ENCODE measurements at regions not wholly inside any gene's neighbourhood (a gene's known extent, or its start where the extent isn't known, plus 50 kb on each side); places are given as distances from the start of the nearest gene placed in this dataset.

GRCh38 chr13:38430796-38431195 lies 81.1 kb downstream of the UFM1 start:
- Histone ChIP-seq H3K79me2 (ENCODE audit: insufficient read depth, low read length) (no peaks in the 10 kb centered on the region), H3K27ac (ENCODE audit: low read length) (no peak overlapping the region), H3K36me3 (ENCODE audit: insufficient read depth, low read length) (no peaks in the 10 kb centered on the region), H3K4me3 (ENCODE audit: low read depth in 1 of 2, low read length in 2 of 2) (no peak overlapping the region), H3K9me3 (ENCODE audit: insufficient read depth, low read length, severe bottlenecking) (no peaks in the 10 kb centered on the region), H3K4me1 (ENCODE audit: insufficient read depth, low read length) (no peaks in the 10 kb centered on the region), H4K20me1 (ENCODE audit: insufficient read depth, low read length) (no peaks in the 10 kb centered on the region), H3K27me3 (ENCODE audit: insufficient read depth, low read length, poor library complexity) (no peaks in the 10 kb centered on the region), H2AFZ (ENCODE audit: low read depth, low read length) (no peak overlapping the region), H3K9ac (ENCODE audit: low read depth, low read length) (no peak overlapping the region), H3K4me2 (ENCODE audit: insufficient read depth, low read length) (no peak overlapping the region)
- ATAC-seq (ENCODE audit: insufficient read depth, low read depth) (no peak), DNase-seq (no peak)
- TF ChIP-seq CTCF (IDR thresholded peaks at IDR 0.05; ENCODE audit: borderline replicate concordance, extremely low read depth, low read length, poor library complexity, severe bottlenecking) (no peak), EZH2 (IDR thresholded peaks at IDR 0.05; ENCODE audit: borderline replicate concordance, low read depth, low read length, severe bottlenecking) (no peak)

GRCh38 chr13:38440666-38441065 lies 91.0 kb downstream of the UFM1 start:
- no peak overlapping the region for H2AFZ ChIP-seq (ENCODE audit: low read depth, low read length)
- no peaks in the 10 kb centered on the region for H3K79me2 ChIP-seq (ENCODE audit: insufficient read depth, low read length)
- H3K4me3 ChIP-seq (ENCODE audit: low read depth in 1 of 2, low read length in 2 of 2): no peak overlapping the region
- no peaks in the 10 kb centered on the region for H3K9me3 ChIP-seq (ENCODE audit: insufficient read depth, low read length, severe bottlenecking)
- H3K36me3 ChIP-seq (ENCODE audit: insufficient read depth, low read length): no peaks in the 10 kb centered on the region
- no peak overlapping the region for H3K27ac ChIP-seq (ENCODE audit: low read length)
- no peak for DNase-seq
- H3K27me3 ChIP-seq (ENCODE audit: insufficient read depth, low read length, poor library complexity): no peaks in the 10 kb centered on the region
- H3K4me2 ChIP-seq (ENCODE audit: insufficient read depth, low read length): no peak overlapping the region
- no peaks in the 10 kb centered on the region for H3K4me1 ChIP-seq (ENCODE audit: insufficient read depth, low read length)
- no peaks in the 10 kb centered on the region for H4K20me1 ChIP-seq (ENCODE audit: insufficient read depth, low read length)
- H3K9ac ChIP-seq (ENCODE audit: low read depth, low read length): no peak overlapping the region
- ATAC-seq (ENCODE audit: insufficient read depth, low read depth): no peak
- TF ChIP-seq CTCF (IDR thresholded peaks at IDR 0.05; ENCODE audit: borderline replicate concordance, extremely low read depth, low read length, poor library complexity, severe bottlenecking): no peak
- TF ChIP-seq EZH2 (IDR thresholded peaks at IDR 0.05; ENCODE audit: borderline replicate concordance, low read depth, low read length, severe bottlenecking): no peak

- no peaks in the 10 kb centered on the region for H3K4me1 ChIP-seq (ENCODE audit: insufficient read depth, low read length)
- H2AFZ ChIP-seq (ENCODE audit: low read depth, low read length): no peak overlapping the region
- no peaks in the 10 kb centered on the region for H3K79me2 ChIP-seq (ENCODE audit: insufficient read depth, low read length)
- no peaks in the 10 kb centered on the region for H3K9me3 ChIP-seq (ENCODE audit: insufficient read depth, low read length, severe bottlenecking)
- no peak overlapping the region for H3K4me3 ChIP-seq (ENCODE audit: low read depth in 1 of 2, low read length in 2 of 2)
- no peaks in the 10 kb centered on the region for H3K36me3 ChIP-seq (ENCODE audit: insufficient read depth, low read length)
- no peaks in the 10 kb centered on the region for H3K27me3 ChIP-seq (ENCODE audit: insufficient read depth, low read length, poor library complexity)
- TF ChIP-seq EZH2 (IDR thresholded peaks at IDR 0.05; ENCODE audit: borderline replicate concordance, low read depth, low read length, severe bottlenecking): no peak
- TF ChIP-seq CTCF (IDR thresholded peaks at IDR 0.05; ENCODE audit: borderline replicate concordance, extremely low read depth, low read length, poor library complexity, severe bottlenecking): no peak
- H4K20me1 ChIP-seq (ENCODE audit: insufficient read depth, low read length): no peaks in the 10 kb centered on the region
- ATAC-seq (ENCODE audit: insufficient read depth, low read depth) (no peak), DNase-seq (no peak)
- no peak overlapping the region for H3K9ac ChIP-seq (ENCODE audit: low read depth, low read length)
- no peak overlapping the region for H3K27ac ChIP-seq (ENCODE audit: low read length)
- no peak overlapping the region for H3K4me2 ChIP-seq (ENCODE audit: insufficient read depth, low read length)
Observed at GRCh38 chr13:38444904-38445303, 95.3 kb downstream of the UFM1 start.

- H3K79me2 ChIP-seq (ENCODE audit: insufficient read depth, low read length): no peaks in the 10 kb centered on the region
- no peaks in the 10 kb centered on the region for H3K27me3 ChIP-seq (ENCODE audit: insufficient read depth, low read length, poor library complexity)
- DNase-seq: no peak
- H4K20me1 ChIP-seq (ENCODE audit: insufficient read depth, low read length): no peaks in the 10 kb centered on the region
- H3K4me1 ChIP-seq (ENCODE audit: insufficient read depth, low read length): no peaks in the 10 kb centered on the region
- no peaks in the 10 kb centered on the region for H3K36me3 ChIP-seq (ENCODE audit: insufficient read depth, low read length)
- ATAC-seq (ENCODE audit: insufficient read depth, low read depth): no peak
- H3K4me2 ChIP-seq (ENCODE audit: insufficient read depth, low read length): no peak overlapping the region
- no peak overlapping the region for H3K27ac ChIP-seq (ENCODE audit: low read length)
- no peak overlapping the region for H3K9ac ChIP-seq (ENCODE audit: low read depth, low read length)
- H3K9me3 ChIP-seq (ENCODE audit: insufficient read depth, low read length, severe bottlenecking): no peaks in the 10 kb centered on the region
- no peak overlapping the region for H3K4me3 ChIP-seq (ENCODE audit: low read depth in 1 of 2, low read length in 2 of 2)
- no peak overlapping the region for H2AFZ ChIP-seq (ENCODE audit: low read depth, low read length)
- TF ChIP-seq CTCF (IDR thresholded peaks at IDR 0.05; ENCODE audit: borderline replicate concordance, extremely low read depth, low read length, poor library complexity, severe bottlenecking) (no peak), EZH2 (IDR thresholded peaks at IDR 0.05; ENCODE audit: borderline replicate concordance, low read depth, low read length, severe bottlenecking) (no peak)
Observed at GRCh38 chr13:38452656-38453055, 103.0 kb downstream of the UFM1 start.
